Astrocyte of the spinal cord (primary cell): ENCODE measurements at regions not wholly inside any gene's neighbourhood (a gene's known extent, or its start where the extent isn't known, plus 50 kb on each side); places are given as distances from the start of the nearest gene placed in this dataset.

ENCODE experiments used
- DNase-seq: peaks from one replicate; pipeline ENCODE4 v3.0.0; 2011; ENCODE audit warnings: low read depth, low spot score
- H3K4me3 ChIP-seq: 2 replicates; pipeline ENCODE4 v1.5.1; 2011; ENCODE audit warnings: low read depth, mild to moderate bottlenecking, low read length, moderate library complexity
- in situ Hi-C: cut with HindIII; loops from 2 replicates; pipeline ENCODE4 v1.10.0; 2017; ENCODE audit warnings: low sequenced_read_pairs
- TF ChIP-seq, protein P1 (sequence below): IDR thresholded peaks from 2 replicates; pipeline ENCODE4 v1.5.1; 2012; ENCODE audit warnings: low read depth, mild to moderate bottlenecking, low read length, inconsistent platforms

DNA sequence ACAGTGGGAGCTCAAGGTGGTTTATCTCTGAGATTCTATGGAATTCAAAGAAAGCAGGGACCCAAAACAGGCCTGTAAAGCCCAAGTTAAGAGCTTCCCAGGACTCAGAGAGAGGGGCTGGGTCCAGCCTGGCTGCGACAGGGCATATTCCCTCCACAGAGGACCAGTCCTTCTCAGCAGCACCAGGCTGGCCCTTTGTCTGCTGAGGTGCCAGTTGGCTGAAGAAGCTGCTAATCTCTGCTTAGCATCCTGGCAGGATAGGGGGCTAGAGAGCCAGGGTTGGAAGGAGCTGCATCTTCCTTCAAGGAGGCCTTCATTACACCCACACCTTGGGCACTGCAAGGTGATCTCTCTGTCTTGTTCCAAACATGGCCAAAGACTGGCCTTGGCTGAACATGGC is 68.3 kb upstream of the TUNAR start:
- TF ChIP-seq, protein P1, sequence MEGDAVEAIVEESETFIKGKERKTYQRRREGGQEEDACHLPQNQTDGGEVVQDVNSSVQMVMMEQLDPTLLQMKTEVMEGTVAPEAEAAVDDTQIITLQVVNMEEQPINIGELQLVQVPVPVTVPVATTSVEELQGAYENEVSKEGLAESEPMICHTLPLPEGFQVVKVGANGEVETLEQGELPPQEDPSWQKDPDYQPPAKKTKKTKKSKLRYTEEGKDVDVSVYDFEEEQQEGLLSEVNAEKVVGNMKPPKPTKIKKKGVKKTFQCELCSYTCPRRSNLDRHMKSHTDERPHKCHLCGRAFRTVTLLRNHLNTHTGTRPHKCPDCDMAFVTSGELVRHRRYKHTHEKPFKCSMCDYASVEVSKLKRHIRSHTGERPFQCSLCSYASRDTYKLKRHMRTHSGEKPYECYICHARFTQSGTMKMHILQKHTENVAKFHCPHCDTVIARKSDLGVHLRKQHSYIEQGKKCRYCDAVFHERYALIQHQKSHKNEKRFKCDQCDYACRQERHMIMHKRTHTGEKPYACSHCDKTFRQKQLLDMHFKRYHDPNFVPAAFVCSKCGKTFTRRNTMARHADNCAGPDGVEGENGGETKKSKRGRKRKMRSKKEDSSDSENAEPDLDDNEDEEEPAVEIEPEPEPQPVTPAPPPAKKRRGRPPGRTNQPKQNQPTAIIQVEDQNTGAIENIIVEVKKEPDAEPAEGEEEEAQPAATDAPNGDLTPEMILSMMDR, result no peak
- no peak for DNase-seq
- in situ Hi-C loops, result no loop called here
- H3K4me3 ChIP-seq, result no peak overlapping the region

DNA sequence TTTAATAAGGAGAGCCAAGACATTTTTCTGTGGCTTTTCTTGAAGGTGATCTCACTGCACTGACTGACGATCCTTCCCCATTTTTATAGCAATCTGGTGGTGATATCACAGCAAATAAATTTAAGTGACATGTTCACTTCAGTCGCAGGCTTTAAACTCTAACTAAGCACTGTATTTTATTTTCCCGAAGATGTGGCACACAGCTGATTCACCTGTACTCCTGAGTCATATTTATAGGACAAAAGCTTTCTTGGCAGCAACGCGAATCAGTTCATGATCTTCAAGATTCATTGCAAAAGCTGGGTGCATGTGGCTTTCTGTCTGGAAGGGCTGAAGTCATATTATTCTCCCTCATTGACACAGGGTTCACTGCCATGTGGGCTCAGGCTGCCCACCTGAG is 79.8 kb upstream of the TUNAR start:
- TF ChIP-seq, protein P1, result no peak
- in situ Hi-C loops, result no loop called here
- no peak for DNase-seq
- no peak overlapping the region for H3K4me3 ChIP-seq

DNA sequence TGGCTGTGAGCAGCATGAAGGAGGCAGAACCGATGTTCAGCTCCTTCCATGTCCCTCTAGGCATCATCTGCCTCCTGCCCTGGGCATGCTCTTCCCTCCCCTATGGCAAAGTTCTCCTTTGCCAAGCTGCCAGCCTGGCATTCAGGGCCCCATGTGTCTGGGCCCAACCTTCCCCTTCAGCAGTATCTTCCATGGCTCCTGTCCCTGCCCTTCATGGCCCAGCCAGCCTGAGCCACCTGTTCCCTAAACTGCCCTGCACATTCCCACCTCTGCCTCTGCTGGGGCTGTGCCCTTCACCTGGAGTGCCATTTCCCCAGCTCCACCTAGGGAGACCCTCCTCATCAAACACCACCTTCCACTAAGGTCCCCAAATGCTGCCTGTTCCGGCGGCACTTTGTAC is 74.0 kb upstream of the TCL1A start:
- in situ Hi-C loops, result no loop called here
- DNase-seq, result no peak
- TF ChIP-seq, protein P1, result no peak
- no peak overlapping the region for H3K4me3 ChIP-seq

DNA sequence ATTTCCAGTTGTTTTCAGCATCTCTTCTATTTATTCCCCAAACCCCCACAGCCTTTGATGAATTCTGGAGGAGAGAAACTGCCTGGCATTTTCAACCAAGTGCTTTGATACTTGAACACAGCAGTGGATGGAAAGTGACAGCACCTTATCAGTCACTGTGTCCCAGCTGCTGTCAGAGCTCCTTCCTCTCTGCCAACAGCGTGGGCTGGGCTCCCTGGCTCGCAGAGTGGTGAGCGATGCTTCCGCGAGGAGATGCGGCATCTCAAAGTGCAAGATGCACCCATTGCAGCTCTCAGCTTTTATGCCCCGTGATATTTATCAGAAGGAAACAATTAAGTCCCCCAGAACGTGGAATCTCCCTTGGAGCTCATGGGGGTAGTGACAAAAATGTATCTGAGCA is 72.6 kb upstream of the TCL1A start:
- H3K4me3 ChIP-seq, result no peak overlapping the region
- in situ Hi-C loops, result no loop called here
- no peak for DNase-seq
- TF ChIP-seq, protein P1, result no peak

DNA sequence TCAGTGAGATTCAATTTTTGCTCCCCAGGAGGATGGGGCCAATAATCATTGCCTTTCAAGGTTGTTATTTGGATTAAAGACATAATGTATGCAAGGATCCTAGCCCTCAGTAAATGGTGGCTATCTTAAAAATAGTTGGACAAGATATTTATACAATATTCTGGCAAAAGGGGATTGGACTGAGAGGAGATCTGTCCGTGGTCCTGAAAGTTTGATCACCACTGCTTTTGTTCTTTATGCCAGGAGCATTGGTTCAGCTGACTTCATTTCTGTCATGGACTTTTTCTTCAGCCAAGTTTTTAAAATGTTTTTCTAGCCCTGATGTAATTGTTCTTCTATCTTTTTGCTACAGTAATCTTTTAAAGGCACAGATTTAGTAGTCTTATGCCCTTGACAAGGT is 70.2 kb upstream of the TCL1A start:
- DNase-seq, result peak; percentile 18
- no peak overlapping the region for H3K4me3 ChIP-seq
- in situ Hi-C loops, result no loop called here
- TF ChIP-seq, protein P1, result no peak

DNA sequence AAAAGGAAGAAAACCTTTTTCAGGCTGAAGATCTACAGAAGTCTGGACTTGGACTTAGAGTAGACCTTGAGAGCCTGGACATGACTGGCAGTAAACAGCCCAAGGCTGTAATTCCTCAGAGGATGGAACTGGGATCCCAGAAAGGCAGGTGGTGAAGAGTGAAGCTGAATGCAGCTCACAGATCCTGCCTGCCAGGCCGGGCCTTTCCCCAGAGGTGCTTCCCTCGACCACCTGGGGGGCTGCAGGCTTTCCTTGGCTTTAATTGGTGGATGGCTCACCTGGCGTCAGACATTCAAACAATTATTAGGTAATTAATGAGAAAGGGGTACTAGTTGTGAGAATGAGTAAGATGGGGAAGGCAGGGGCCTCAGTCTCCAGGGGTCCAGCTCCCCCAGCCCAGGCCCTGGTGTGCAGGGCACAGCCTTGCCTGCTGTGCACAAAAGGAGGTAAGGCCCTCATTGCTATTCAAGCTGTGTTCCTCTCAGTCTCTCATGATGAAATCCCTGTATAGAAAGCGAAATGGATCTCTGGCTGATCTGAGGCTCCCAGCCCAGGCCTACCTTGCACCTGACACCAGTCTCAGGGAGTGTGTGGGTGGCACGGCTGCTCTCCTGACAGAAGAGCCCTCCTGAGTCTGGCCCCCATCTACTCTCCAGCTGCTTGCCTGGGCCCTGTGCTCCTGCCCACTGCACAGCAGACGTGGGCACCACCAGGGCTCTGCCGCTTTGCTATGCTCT is 63.0 kb upstream of the TCL1A start:
- no peak overlapping the region for H3K4me3 ChIP-seq
- TF ChIP-seq, protein P1, result no peak
- DNase-seq, result no peak
- in situ Hi-C loops, result no loop called here
